Calu3 (cell line): ENCODE measurements at regions not wholly inside any gene's neighbourhood (a gene's known extent, or its start where the extent isn't known, plus 50 kb on each side); places are given as distances from the start of the nearest gene placed in this dataset.

Experiments used
- BruUV-seq: library from RNA; stranded (reverse); fragments of 400-500 nt; replicated peaks from 2 replicates; lab custom pipeline; 2021; lab: Mats Ljungman, UMichigan
- CTCF ChIA-PET: fragments of 300-600 bp; sonication (Branson Sonifier 250); formaldehyde crosslinking; loops from one replicate; lab custom pipeline; 2022; ENCODE audit warnings: antibody characterized with exemption; lab: Charles Lee
- DNase-seq: peaks from one replicate; pipeline ENCODE4 v3.0.0; 2022
- H3K27ac Mint-ChIP-seq: one replicate; pipeline ENCODE4 v1.8.0; 2022; ENCODE audit warnings: mixed read lengths; ENCODE audit not compliant: unreplicated experiment
- H3K27me3 Mint-ChIP-seq: one replicate; pipeline ENCODE4 v1.8.0; 2022; ENCODE audit warnings: mixed read lengths; ENCODE audit not compliant: unreplicated experiment
- H3K36me3 Mint-ChIP-seq: one replicate; pipeline ENCODE4 v1.8.0; 2022; ENCODE audit warnings: mild to moderate bottlenecking, moderate library complexity, mixed read lengths; ENCODE audit not compliant: insufficient read depth, unreplicated experiment
- H3K4me1 Mint-ChIP-seq: one replicate; pipeline ENCODE4 v1.8.0; 2022; ENCODE audit warnings: mild to moderate bottlenecking, low read depth, mixed read lengths; ENCODE audit not compliant: unreplicated experiment
- H3K4me3 Mint-ChIP-seq: one replicate; pipeline ENCODE4 v1.8.0; 2022; ENCODE audit warnings: mild to moderate bottlenecking, low read depth, moderate library complexity, mixed read lengths; ENCODE audit not compliant: unreplicated experiment
- H3K9me3 Mint-ChIP-seq: one replicate; pipeline ENCODE4 v1.8.0; 2022; ENCODE audit warnings: low read depth, mixed read lengths; ENCODE audit not compliant: unreplicated experiment
- CTCF ChIP-seq: fragments of 200-600 bp; IDR thresholded peaks from one replicate; pipeline ENCODE4 v1.8.0; 2022; ENCODE audit warnings: antibody characterized with exemption; ENCODE audit not compliant: unreplicated experiment
- intact Hi-C: fragments of 100-400 bp; cut with micrococcal nuclease; formaldehyde crosslinking; loops from one replicate; pipeline ENCODE4 v1.10.0; 2022; ENCODE audit not compliant: unreplicated experiment

GRCh38 chr2:125033871-125034270 lies 1008.8 kb downstream of the CNTNAP5 start:
- no TSS peak for BruUV-seq
- intact Hi-C loops, result no loop called here
- H3K4me1 Mint-ChIP-seq, result no peaks in the 10 kb centered on the region
- TF ChIP-seq CTCF, result no peak
- CTCF ChIA-PET, result no interaction called here
- H3K27ac Mint-ChIP-seq, result no peak overlapping the region
- no peak overlapping the region for H3K4me3 Mint-ChIP-seq
- no peaks in the 10 kb centered on the region for H3K27me3 Mint-ChIP-seq
- DNase-seq, result no peak
- H3K36me3 Mint-ChIP-seq, result no peaks in the 10 kb centered on the region
- peaks cover 29% of the 10 kb centered on the region for H3K9me3 Mint-ChIP-seq

DNA sequence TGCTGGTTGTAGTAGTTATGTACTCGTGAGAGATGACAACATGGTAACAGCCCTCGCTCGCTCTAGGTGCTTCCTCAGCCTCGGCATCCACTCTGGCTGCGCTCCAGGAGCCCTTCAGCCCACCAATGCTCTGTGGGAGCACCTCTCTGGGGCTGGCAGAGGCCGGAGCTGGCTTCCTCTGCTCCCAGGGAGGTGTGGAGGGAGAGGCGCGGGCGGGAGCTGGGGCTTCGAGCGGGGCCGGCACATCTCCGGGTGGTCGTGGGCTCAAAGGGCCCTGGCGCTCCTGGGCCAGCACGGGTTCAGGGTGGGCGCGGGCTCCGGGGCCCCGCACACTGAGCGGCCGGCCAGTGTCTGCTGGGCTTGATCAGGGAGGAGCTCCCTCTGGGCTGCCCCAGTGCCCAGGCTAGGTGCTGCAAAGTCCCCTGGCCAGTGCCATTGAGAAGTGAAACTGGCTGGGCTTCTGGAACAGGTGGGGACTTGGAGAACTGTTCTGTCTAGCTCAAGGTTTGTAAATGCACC lies 1012.1 kb downstream of the CNTNAP5 start:
- H3K27me3 Mint-ChIP-seq, result no peaks in the 10 kb centered on the region
- intact Hi-C loops, result no loop called here

DNA sequence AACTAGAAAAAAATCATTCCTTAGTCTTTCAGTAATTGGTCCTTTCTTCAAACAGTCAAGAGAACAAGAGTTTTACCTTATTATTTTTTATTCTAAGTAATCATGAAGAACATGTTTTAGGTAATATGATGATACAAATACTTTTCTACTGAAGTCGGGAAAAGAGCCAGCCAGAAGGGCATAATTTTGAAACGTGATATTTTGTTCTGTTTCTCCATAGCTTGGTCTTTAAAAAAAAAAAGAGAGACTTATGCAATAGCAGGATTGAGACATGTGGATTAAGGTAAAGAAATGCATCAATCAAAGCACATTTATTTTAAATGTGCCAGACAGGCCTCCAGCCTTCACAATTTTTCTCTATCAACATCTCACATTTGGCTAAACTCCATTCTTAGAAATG lies 1016.8 kb downstream of the CNTNAP5 start:
- H3K36me3 Mint-ChIP-seq, result no peaks in the 10 kb centered on the region
- H3K27ac Mint-ChIP-seq, result no peak overlapping the region
- intact Hi-C loops, result no loop called here
- no peak for DNase-seq
- no peaks in the 10 kb centered on the region for H3K4me1 Mint-ChIP-seq
- peaks cover 18% of the 10 kb centered on the region for H3K9me3 Mint-ChIP-seq
- H3K27me3 Mint-ChIP-seq, result no peaks in the 10 kb centered on the region
- H3K4me3 Mint-ChIP-seq, result no peak overlapping the region
- CTCF ChIA-PET, result no interaction called here
- no peak for TF ChIP-seq CTCF
- BruUV-seq, result no TSS peak

More for the DNA sequence above, 1012.1 kb downstream of the CNTNAP5 start:
- TF ChIP-seq CTCF, result no peak
- no peaks in the 10 kb centered on the region for H3K36me3 Mint-ChIP-seq
- no TSS peak for BruUV-seq
- no peaks in the 10 kb centered on the region for H3K4me1 Mint-ChIP-seq
- no peak for DNase-seq
- no peak overlapping the region for H3K4me3 Mint-ChIP-seq
- CTCF ChIA-PET, result no interaction called here
- H3K27ac Mint-ChIP-seq, result no peak overlapping the region
- peaks cover 30% of the 10 kb centered on the region for H3K9me3 Mint-ChIP-seq

DNA sequence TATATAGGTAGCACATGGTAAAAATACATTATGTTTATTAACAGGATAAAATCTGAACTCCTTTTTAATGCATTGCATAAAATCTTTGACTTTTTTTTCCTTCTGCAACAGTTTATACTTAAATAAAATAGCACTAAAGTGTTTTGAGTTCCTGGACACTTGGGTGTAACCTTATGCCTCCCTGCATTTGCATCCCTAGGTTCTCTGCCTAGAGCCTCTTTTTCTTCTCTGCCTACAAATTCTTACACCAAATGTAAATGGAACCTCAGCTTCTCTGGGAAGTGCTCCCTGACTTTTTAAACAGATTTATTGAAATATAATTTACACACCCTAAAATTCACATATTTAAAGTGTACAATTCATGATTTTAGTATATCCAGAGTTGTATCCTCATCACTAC lies 1017.6 kb downstream of the CNTNAP5 start:
- Mint-ChIP-seq H3K9me3 (peaks cover 18% of the 10 kb centered on the region), H3K27me3 (no peaks in the 10 kb centered on the region), H3K27ac (no peak overlapping the region)

More for the DNA sequence above, 1017.6 kb downstream of the CNTNAP5 start:
- CTCF ChIA-PET, result no interaction called here
- no TSS peak for BruUV-seq
- Mint-ChIP-seq H3K36me3 (no peaks in the 10 kb centered on the region), H3K4me3 (no peak overlapping the region), H3K4me1 (no peaks in the 10 kb centered on the region)
- no peak for DNase-seq
- intact Hi-C loops, result no loop called here
- TF ChIP-seq CTCF, result no peak
